ENCODE measurements at regions not wholly inside any gene's neighbourhood (a gene's known extent, or its start where the extent isn't known, plus 50 kb on each side); places are given as distances from the start of the nearest gene placed in this dataset.

GRCh38 chr15:95812491-95812890, 518.0 kb upstream of the NR2F2 start:
- no peak for TF ChIP-seq FOXP2 (optimal IDR thresholded peaks at IDR 0.05; ENCODE audit: borderline replicate concordance, extremely low read depth, extremely low read length, insufficient read depth)
- no peak for TF ChIP-seq REST (IDR thresholded peaks at IDR 0.05; ENCODE audit: insufficient read depth in 1 of 2, low read depth in 2 of 2, low read length in 2 of 2)
- no peak for TF ChIP-seq TAF1 (IDR thresholded peaks at IDR 0.05; ENCODE audit: borderline replicate concordance, insufficient read depth, low read length)
- TF ChIP-seq POLR2AphosphoS5 (IDR thresholded peaks at IDR 0.05; ENCODE audit: low read depth, low read length) = no peak
- no peak for TF ChIP-seq SIN3A (IDR thresholded peaks at IDR 0.05; ENCODE audit: borderline replicate concordance, insufficient read depth, low read length)

GRCh38 chr15:95814908-95815307, 515.6 kb upstream of the NR2F2 start:
- TF ChIP-seq POLR2AphosphoS5 (IDR thresholded peaks at IDR 0.05; ENCODE audit: low read depth, low read length) (no peak), FOXP2 (optimal IDR thresholded peaks at IDR 0.05; ENCODE audit: borderline replicate concordance, extremely low read depth, extremely low read length, insufficient read depth) (no peak), REST (IDR thresholded peaks at IDR 0.05; ENCODE audit: insufficient read depth in 1 of 2, low read depth in 2 of 2, low read length in 2 of 2) (no peak), SIN3A (IDR thresholded peaks at IDR 0.05; ENCODE audit: borderline replicate concordance, insufficient read depth, low read length) (no peak), TAF1 (IDR thresholded peaks at IDR 0.05; ENCODE audit: borderline replicate concordance, insufficient read depth, low read length) (no peak)

GRCh38 chr15:95816591-95816990, 513.9 kb upstream of the NR2F2 start:
- TF ChIP-seq POLR2AphosphoS5 (IDR thresholded peaks at IDR 0.05; ENCODE audit: low read depth, low read length) = no peak
- no peak for TF ChIP-seq FOXP2 (optimal IDR thresholded peaks at IDR 0.05; ENCODE audit: borderline replicate concordance, extremely low read depth, extremely low read length, insufficient read depth)
- no peak for TF ChIP-seq SIN3A (IDR thresholded peaks at IDR 0.05; ENCODE audit: borderline replicate concordance, insufficient read depth, low read length)
- TF ChIP-seq TAF1 (IDR thresholded peaks at IDR 0.05; ENCODE audit: borderline replicate concordance, insufficient read depth, low read length) = no peak
- no peak for TF ChIP-seq REST (IDR thresholded peaks at IDR 0.05; ENCODE audit: insufficient read depth in 1 of 2, low read depth in 2 of 2, low read length in 2 of 2)

- no peak for TF ChIP-seq SIN3A (IDR thresholded peaks at IDR 0.05; ENCODE audit: borderline replicate concordance, insufficient read depth, low read length)
These were observed 507.5 kb upstream of the NR2F2 start for GRCh38 chr15:95822961-95823360.

- TF ChIP-seq TAF1 (IDR thresholded peaks at IDR 0.05; ENCODE audit: borderline replicate concordance, insufficient read depth, low read length) = no peak
- TF ChIP-seq REST (IDR thresholded peaks at IDR 0.05; ENCODE audit: insufficient read depth in 1 of 2, low read depth in 2 of 2, low read length in 2 of 2) = no peak
- no peak for TF ChIP-seq POLR2AphosphoS5 (IDR thresholded peaks at IDR 0.05; ENCODE audit: low read depth, low read length)
- no peak for TF ChIP-seq SIN3A (IDR thresholded peaks at IDR 0.05; ENCODE audit: borderline replicate concordance, insufficient read depth, low read length)
- TF ChIP-seq FOXP2 (optimal IDR thresholded peaks at IDR 0.05; ENCODE audit: borderline replicate concordance, extremely low read depth, extremely low read length, insufficient read depth) = no peak
These were observed 505.3 kb upstream of the NR2F2 start for GRCh38 chr15:95825208-95825607.

Data from PFSK-1 (cell line).